Glutamatergic neuron (in vitro differentiated cells): ENCODE measurements at regions not wholly inside any gene's neighbourhood (a gene's known extent, or its start where the extent isn't known, plus 50 kb on each side); places are given as distances from the start of the nearest gene placed in this dataset.

Experiments
- DNase-seq: peaks from one replicate; pipeline ENCODE4 v3.0.0; 2022
- H3K27ac Mint-ChIP-seq: one replicate; pipeline ENCODE4 v1.8.0; 2020; ENCODE audit warnings: mild to moderate bottlenecking, mixed read lengths, inconsistent platforms; ENCODE audit not compliant: unreplicated experiment
- H3K27me3 Mint-ChIP-seq: one replicate; pipeline ENCODE4 v1.8.0; 2020; ENCODE audit warnings: mild to moderate bottlenecking, moderate library complexity, mixed read lengths, inconsistent platforms; ENCODE audit not compliant: unreplicated experiment
- H3K36me3 Mint-ChIP-seq: one replicate; pipeline ENCODE4 v1.8.0; 2020; ENCODE audit warnings: mild to moderate bottlenecking, mixed read lengths, inconsistent platforms; ENCODE audit not compliant: unreplicated experiment
- H3K4me1 Mint-ChIP-seq: one replicate; pipeline ENCODE4 v1.8.0; 2020; ENCODE audit warnings: mild to moderate bottlenecking, low read depth, mixed read lengths, inconsistent platforms; ENCODE audit not compliant: unreplicated experiment
- H3K4me3 Mint-ChIP-seq: one replicate; pipeline ENCODE4 v1.8.0; 2020; ENCODE audit warnings: mild to moderate bottlenecking, mixed read lengths, inconsistent platforms; ENCODE audit not compliant: unreplicated experiment
- H3K9me3 Mint-ChIP-seq: one replicate; pipeline ENCODE4 v1.8.0; 2020; ENCODE audit warnings: mild to moderate bottlenecking, moderate library complexity, mixed read lengths, inconsistent platforms; ENCODE audit not compliant: unreplicated experiment
- CTCF ChIP-seq: fragments of 200-600 bp; sonication (generic); IDR thresholded peaks from one replicate; pipeline ENCODE4 v1.5.0; 2021; ENCODE audit not compliant: partially characterized antibody, unreplicated experiment

GRCh38 chr15:77853008-77853328 lies 220.3 kb upstream of the LINGO1 start:
- DNase-seq: no peak
- no peak for TF ChIP-seq CTCF
- peaks cover 8% of the 10 kb centered on the region for H3K9me3 Mint-ChIP-seq
- peaks cover 14% of the 10 kb centered on the region for H3K4me1 Mint-ChIP-seq
- no peak overlapping the region for H3K4me3 Mint-ChIP-seq
- peaks cover 12% of the 10 kb centered on the region for H3K36me3 Mint-ChIP-seq
- H3K27ac Mint-ChIP-seq: no peak overlapping the region
- peaks cover 2% of the 10 kb centered on the region for H3K27me3 Mint-ChIP-seq

GRCh38 chr15:77852241-77853007 lies 219.7 kb upstream of the LINGO1 start:
- Mint-ChIP-seq H3K4me3 (no peak overlapping the region), H3K27me3 (peaks cover 2% of the 10 kb centered on the region), H3K4me1 (peaks cover 14% of the 10 kb centered on the region), H3K36me3 (peaks cover 12% of the 10 kb centered on the region), H3K27ac (no peak overlapping the region), H3K9me3 (peaks cover 8% of the 10 kb centered on the region)
- TF ChIP-seq CTCF: no peak
- no peak for DNase-seq

- peaks cover 20% of the 10 kb centered on the region for H3K4me1 Mint-ChIP-seq
- peaks cover 12% of the 10 kb centered on the region for H3K36me3 Mint-ChIP-seq
- peaks cover 8% of the 10 kb centered on the region for H3K9me3 Mint-ChIP-seq
- no peak for DNase-seq
- no peak for TF ChIP-seq CTCF
- H3K4me3 Mint-ChIP-seq: no peak overlapping the region
- peaks cover 2% of the 10 kb centered on the region for H3K27me3 Mint-ChIP-seq
- H3K27ac Mint-ChIP-seq: no peak overlapping the region
Measured at GRCh38 chr15:77851691-77852090, 219.0 kb upstream of the LINGO1 start.

DNA sequence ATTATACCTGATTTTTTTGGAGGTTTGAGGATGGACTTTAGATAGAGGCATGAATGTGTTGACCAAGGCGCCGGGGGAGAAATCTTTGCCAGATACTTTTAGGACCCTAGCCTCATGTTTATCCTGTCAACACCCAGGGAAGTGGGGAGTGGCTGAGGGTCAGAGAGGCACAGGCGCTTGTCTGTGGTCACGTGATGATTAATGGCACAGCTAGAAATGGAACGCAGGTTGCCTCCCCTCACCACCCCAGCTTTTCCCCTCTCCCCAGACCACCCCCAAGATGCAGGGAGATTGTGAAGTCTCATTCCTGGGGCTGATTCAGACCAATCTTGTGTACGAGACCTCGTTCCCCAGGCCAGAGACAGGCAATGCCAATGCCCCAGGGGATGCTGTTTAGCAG lies 218.4 kb upstream of the LINGO1 start:
- H3K27me3 Mint-ChIP-seq: peaks cover 2% of the 10 kb centered on the region

More for the DNA sequence above, 218.4 kb upstream of the LINGO1 start:
- TF ChIP-seq CTCF: no peak
- DNase-seq: no peak
- Mint-ChIP-seq H3K36me3 (peaks cover 16% of the 10 kb centered on the region), H3K4me3 (no peak overlapping the region), H3K9me3 (peaks cover 11% of the 10 kb centered on the region), H3K4me1 (peaks cover 25% of the 10 kb centered on the region), H3K27ac (no peak overlapping the region)
